Suprapubic skin (tissue), 4 donors: ENCODE measurements at regions not wholly inside any gene's neighbourhood (a gene's known extent, or its start where the extent isn't known, plus 50 kb on each side); places are given as distances from the start of the nearest gene placed in this dataset.

ENCODE experiments used
- DNase-seq, 2 donors: peaks; one replicate each; pipeline ENCODE4 v3.0.0-alpha.2; 2019; ENCODE audit warnings: low spot score in 2 of 2
- H3K27ac ChIP-seq: fragments of 200-600 bp; sonication (generic); one replicate; pipeline ENCODE4 v1.5.1; 2019
- H3K27me3 ChIP-seq: fragments of 200-600 bp; sonication (generic); one replicate; pipeline ENCODE4 v1.5.1; 2019
- H3K36me3 ChIP-seq: fragments of 200-600 bp; sonication (generic); one replicate; pipeline ENCODE4 v1.5.1; 2019
- H3K4me1 ChIP-seq: fragments of 200-600 bp; sonication (generic); one replicate; pipeline ENCODE4 v1.5.1; 2019
- H3K4me3 ChIP-seq: fragments of 200-600 bp; sonication (generic); one replicate; pipeline ENCODE4 v1.5.1; 2019; ENCODE audit warnings: mild to moderate bottlenecking
- H3K9me3 ChIP-seq: fragments of 200-600 bp; sonication (generic); one replicate; pipeline ENCODE4 v1.5.1; 2019
- EP300 ChIP-seq: sonication (generic); formaldehyde crosslinking; IDR thresholded peaks from one replicate; pipeline ENCODE4 v1.6.1; 2017; ENCODE audit warnings: antibody characterized with exemption
- POLR2A ChIP-seq, 2 donors: fragments of 450-650 bp; IDR thresholded peaks; one replicate each; pipeline ENCODE4 v1.6.1; 2017; ENCODE audit warnings: antibody characterized with exemption in 2 of 2, mild to moderate bottlenecking in 2 of 2, moderate library complexity in 2 of 2
- POLR2AphosphoS5 ChIP-seq, 3 donors: sonication (generic); formaldehyde crosslinking; IDR thresholded peaks; one replicate each; pipeline ENCODE4 v1.6.1; 2017; ENCODE audit warnings: antibody characterized with exemption in 3 of 3
- WGBS: methylation state at CpG from one replicate; pipeline ENCODE4 v1.1.5; 2018; 5-methylcytosine and 5-hydroxymethylcytosine counted together
- TF ChIP-seq, protein P1 (sequence below), 2 donors: fragments of 200-600 bp in 1 of 2; fragments of 450-650 bp in 1 of 2; sonication (generic) in 1 of 2; IDR thresholded peaks; one replicate each; pipeline ENCODE4 v1.5.1; 2016 to 2019; ENCODE audit warnings: antibody characterized with exemption in 2 of 2, mild to moderate bottlenecking in 1 of 2, moderate library complexity in 1 of 2

DNA sequence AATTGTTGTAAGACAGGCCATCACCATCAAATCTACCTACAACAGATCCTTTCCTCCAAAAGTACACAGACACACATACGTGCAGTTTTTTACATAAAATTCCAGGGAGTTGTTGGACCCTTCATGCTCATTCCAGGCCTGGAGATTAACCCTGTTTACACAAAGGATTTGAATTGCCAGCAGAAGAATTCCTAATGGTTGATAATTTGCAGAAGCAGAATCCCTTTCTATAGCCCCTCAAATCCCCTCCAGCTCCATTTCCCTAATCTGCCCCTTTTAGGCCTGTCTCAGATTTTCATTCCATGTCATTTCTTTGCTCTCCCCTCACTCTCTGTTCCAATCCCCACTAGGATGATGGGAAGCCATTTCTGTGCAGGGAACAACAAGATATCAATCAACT lies 102.9 kb upstream of the TOX3 start:
- H3K36me3 ChIP-seq, result no peaks in the 10 kb centered on the region
- H3K4me3 ChIP-seq, result no peak overlapping the region
- H3K4me1 ChIP-seq, result no peaks in the 10 kb centered on the region
- TF ChIP-seq EP300 (no peak), POLR2A (IDR thresholded peaks at IDR 0.05) (no peak), POLR2AphosphoS5 (IDR thresholded peaks at IDR 0.05) (no peak)
- TF ChIP-seq, protein P1, sequence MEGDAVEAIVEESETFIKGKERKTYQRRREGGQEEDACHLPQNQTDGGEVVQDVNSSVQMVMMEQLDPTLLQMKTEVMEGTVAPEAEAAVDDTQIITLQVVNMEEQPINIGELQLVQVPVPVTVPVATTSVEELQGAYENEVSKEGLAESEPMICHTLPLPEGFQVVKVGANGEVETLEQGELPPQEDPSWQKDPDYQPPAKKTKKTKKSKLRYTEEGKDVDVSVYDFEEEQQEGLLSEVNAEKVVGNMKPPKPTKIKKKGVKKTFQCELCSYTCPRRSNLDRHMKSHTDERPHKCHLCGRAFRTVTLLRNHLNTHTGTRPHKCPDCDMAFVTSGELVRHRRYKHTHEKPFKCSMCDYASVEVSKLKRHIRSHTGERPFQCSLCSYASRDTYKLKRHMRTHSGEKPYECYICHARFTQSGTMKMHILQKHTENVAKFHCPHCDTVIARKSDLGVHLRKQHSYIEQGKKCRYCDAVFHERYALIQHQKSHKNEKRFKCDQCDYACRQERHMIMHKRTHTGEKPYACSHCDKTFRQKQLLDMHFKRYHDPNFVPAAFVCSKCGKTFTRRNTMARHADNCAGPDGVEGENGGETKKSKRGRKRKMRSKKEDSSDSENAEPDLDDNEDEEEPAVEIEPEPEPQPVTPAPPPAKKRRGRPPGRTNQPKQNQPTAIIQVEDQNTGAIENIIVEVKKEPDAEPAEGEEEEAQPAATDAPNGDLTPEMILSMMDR (IDR thresholded peaks at IDR 0.05), result no peak
- no peaks in the 10 kb centered on the region for H3K9me3 ChIP-seq
- DNase-seq, result no peak
- H3K27me3 ChIP-seq, result no peaks in the 10 kb centered on the region
- H3K27ac ChIP-seq, result no peak overlapping the region
- 67% methylated on average over 1 of the region's 1 CpG for WGBS

DNA sequence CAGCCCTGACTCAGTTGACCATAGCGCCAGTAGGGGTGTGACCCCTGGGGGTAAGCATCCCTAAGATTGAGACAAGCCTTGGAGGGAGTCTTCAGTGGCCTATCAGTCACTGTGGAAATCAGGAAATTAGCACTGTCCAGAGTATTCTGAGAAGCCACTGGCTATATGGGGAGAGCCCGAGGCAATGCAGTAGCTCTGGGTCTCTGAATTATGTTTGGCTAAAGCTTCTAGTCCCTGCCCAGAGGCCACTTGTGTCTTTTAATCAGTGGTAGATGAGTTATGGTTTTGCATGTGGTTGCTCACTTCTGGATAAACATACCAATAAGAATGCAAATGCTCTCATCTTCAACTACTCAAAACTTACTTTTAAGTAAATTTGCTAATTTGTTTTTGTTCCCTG lies 100.6 kb upstream of the TOX3 start:
- H3K27me3 ChIP-seq, result no peaks in the 10 kb centered on the region
- no peak overlapping the region for H3K4me3 ChIP-seq
- no peaks in the 10 kb centered on the region for H3K36me3 ChIP-seq
- no peaks in the 10 kb centered on the region for H3K4me1 ChIP-seq
- TF ChIP-seq, protein P1 (IDR thresholded peaks at IDR 0.05), result no peak
- no peak for TF ChIP-seq POLR2AphosphoS5 (IDR thresholded peaks at IDR 0.05)
- 89% methylated on average over 2 of the region's 2 CpGs for WGBS
- no peak overlapping the region for H3K27ac ChIP-seq
- H3K9me3 ChIP-seq, result no peaks in the 10 kb centered on the region
- DNase-seq, result no peak

DNA sequence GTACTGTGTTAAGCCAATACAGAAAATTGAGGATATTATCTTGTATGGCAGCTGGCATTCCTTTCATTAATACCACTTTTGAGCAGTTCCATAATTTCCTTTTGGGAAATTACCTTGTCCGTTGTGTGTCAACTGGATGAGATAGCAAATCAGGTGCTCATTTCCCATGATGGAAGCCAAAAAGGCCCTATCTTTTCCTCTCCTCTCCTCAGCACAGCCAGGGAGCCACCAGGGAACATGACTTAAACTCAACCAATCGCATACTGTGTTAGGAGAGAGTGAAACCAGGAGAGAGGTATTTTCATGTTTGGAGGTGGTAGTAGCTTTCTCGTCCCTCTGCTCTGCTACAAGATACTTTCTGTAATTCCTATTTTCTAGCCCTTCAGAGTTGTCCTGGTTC lies 96.1 kb upstream of the TOX3 start:
- Histone ChIP-seq H3K36me3 (no peaks in the 10 kb centered on the region), H3K4me3 (no peak overlapping the region), H3K27me3 (no peaks in the 10 kb centered on the region), H3K27ac (no peak overlapping the region), H3K9me3 (no peaks in the 10 kb centered on the region), H3K4me1 (no peaks in the 10 kb centered on the region)
- DNase-seq, result no peak
- 81% methylated on average over 3 of the region's 3 CpGs for WGBS
- TF ChIP-seq, protein P1 (IDR thresholded peaks at IDR 0.05), result no peak
- TF ChIP-seq POLR2A (IDR thresholded peaks at IDR 0.05) (no peak), EP300 (no peak), POLR2AphosphoS5 (IDR thresholded peaks at IDR 0.05) (no peak)

DNA sequence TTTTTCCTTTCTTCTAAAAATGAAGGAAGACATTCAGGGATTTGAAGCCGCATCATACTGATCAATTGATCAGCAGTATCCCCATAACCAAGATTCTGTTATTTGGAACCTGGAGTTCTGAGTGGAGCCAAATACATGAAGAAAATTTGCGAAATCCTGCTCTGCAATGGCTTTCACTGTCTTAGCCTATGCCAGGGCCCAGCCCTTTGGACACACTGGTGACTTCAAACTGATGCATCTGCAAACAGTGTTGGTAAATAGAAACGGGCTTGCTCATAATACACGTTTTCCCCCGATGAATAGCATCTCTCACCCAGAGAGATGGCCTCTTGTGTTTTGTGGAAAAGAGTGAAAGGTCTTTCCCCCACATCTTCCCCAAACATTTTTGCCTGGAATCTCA lies 87.6 kb upstream of the TOX3 start:
- no peak for TF ChIP-seq POLR2A (IDR thresholded peaks at IDR 0.05)
- TF ChIP-seq, protein P1 (IDR thresholded peaks at IDR 0.05), result no peak
- TF ChIP-seq POLR2AphosphoS5 (IDR thresholded peaks at IDR 0.05), result no peak
- no peak for TF ChIP-seq EP300
- no peak for DNase-seq
- H3K9me3 ChIP-seq, result no peaks in the 10 kb centered on the region
- 84% methylated on average over 5 of the region's 5 CpGs for WGBS
- H3K4me3 ChIP-seq, result no peak overlapping the region
- no peaks in the 10 kb centered on the region for H3K36me3 ChIP-seq
- H3K27ac ChIP-seq, result no peak overlapping the region
- H3K4me1 ChIP-seq, result no peaks in the 10 kb centered on the region
- no peaks in the 10 kb centered on the region for H3K27me3 ChIP-seq

DNA sequence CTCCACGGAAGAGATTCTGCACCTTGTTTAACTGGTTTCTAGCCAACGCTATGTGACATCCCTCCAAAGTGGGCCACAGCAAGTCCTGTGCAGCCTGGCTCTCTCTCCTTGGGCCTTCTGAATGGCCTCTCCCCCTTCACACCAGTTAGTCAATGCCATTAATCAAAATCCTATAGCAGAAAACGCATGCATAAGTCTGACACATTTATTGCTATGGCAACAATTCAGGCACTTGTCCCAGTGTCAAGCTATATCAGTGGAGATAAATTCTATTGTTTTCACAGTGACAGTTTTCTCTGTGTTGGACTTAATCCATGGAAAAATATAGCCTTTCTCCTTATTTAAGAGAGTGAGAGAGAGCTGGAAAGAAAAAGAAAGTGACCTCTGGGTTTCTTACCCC lies 87.2 kb upstream of the TOX3 start:
- H3K27me3 ChIP-seq, result no peaks in the 10 kb centered on the region
- no peaks in the 10 kb centered on the region for H3K36me3 ChIP-seq
- no peak overlapping the region for H3K4me3 ChIP-seq
- DNase-seq, result no peak
- no peaks in the 10 kb centered on the region for H3K4me1 ChIP-seq
- 48% methylated on average over 3 of the region's 3 CpGs for WGBS
- H3K27ac ChIP-seq, result no peak overlapping the region
- TF ChIP-seq, protein P1 (IDR thresholded peaks at IDR 0.05), result no peak
- TF ChIP-seq POLR2AphosphoS5 (IDR thresholded peaks at IDR 0.05) (no peak), EP300 (no peak), POLR2A (IDR thresholded peaks at IDR 0.05) (no peak)
- H3K9me3 ChIP-seq, result no peaks in the 10 kb centered on the region
